ENCODE measurements at regions not wholly inside any gene's neighbourhood (a gene's known extent, or its start where the extent isn't known, plus 50 kb on each side); places are given as distances from the start of the nearest gene placed in this dataset.
A peak's percentile ranks its signal among the peaks of the same experiment; 100 is the strongest.

DNA sequence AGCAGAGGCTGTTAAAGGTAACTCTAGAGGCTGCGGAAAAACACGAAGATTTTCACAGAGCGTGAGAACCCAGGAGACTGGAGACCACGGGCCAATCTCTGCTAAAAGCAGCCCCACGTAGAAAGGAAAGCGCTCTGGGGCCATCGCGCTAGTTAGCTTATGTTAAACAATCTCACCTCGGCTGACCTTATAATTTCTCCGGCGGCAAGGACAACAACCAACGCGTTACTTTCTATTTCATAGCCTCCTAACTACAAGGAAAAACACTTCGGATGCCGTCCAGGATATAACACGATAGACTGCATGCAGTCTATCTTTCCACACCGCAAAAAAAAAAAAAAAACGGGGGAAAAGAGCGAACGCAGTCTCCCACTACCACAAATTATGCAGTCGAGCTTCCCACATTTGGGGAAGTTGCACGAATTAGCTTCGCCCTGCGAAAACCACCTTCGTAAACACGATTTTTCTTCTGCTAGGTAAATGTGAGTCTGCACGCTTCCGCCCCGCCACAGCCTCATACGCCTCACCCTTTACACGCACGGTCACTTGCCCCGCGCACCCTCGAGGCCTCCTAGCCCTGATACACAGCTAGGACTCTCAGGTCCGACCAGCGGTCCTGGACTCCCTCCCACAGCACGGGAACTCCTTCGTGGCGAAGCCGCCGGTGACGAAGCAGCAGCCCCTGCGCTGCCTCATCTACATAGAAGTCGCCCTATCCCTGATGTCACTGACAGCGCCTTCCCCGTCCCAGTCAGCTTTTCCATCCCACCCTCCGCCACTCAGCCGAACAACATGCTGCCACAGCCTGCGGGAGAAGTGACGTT, 87.8 kb downstream of the PRKAB2 start (continued):
- TF ChIP-seq, protein P1, sequence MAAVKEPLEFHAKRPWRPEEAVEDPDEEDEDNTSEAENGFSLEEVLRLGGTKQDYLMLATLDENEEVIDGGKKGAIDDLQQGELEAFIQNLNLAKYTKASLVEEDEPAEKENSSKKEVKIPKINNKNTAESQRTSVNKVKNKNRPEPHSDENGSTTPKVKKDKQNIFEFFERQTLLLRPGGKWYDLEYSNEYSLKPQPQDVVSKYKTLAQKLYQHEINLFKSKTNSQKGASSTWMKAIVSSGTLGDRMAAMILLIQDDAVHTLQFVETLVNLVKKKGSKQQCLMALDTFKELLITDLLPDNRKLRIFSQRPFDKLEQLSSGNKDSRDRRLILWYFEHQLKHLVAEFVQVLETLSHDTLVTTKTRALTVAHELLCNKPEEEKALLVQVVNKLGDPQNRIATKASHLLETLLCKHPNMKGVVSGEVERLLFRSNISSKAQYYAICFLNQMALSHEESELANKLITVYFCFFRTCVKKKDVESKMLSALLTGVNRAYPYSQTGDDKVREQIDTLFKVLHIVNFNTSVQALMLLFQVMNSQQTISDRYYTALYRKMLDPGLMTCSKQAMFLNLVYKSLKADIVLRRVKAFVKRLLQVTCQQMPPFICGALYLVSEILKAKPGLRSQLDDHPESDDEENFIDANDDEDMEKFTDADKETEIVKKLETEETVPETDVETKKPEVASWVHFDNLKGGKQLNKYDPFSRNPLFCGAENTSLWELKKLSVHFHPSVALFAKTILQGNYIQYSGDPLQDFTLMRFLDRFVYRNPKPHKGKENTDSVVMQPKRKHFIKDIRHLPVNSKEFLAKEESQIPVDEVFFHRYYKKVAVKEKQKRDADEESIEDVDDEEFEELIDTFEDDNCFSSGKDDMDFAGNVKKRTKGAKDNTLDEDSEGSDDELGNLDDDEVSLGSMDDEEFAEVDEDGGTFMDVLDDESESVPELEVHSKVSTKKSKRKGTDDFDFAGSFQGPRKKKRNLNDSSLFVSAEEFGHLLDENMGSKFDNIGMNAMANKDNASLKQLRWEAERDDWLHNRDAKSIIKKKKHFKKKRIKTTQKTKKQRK (IDR thresholded peaks at IDR 0.05; ENCODE audit: borderline replicate concordance, low read depth, low read length), result peak; percentile 35; the same call in 1 of the 2 replicates
- TF ChIP-seq, protein P2, sequence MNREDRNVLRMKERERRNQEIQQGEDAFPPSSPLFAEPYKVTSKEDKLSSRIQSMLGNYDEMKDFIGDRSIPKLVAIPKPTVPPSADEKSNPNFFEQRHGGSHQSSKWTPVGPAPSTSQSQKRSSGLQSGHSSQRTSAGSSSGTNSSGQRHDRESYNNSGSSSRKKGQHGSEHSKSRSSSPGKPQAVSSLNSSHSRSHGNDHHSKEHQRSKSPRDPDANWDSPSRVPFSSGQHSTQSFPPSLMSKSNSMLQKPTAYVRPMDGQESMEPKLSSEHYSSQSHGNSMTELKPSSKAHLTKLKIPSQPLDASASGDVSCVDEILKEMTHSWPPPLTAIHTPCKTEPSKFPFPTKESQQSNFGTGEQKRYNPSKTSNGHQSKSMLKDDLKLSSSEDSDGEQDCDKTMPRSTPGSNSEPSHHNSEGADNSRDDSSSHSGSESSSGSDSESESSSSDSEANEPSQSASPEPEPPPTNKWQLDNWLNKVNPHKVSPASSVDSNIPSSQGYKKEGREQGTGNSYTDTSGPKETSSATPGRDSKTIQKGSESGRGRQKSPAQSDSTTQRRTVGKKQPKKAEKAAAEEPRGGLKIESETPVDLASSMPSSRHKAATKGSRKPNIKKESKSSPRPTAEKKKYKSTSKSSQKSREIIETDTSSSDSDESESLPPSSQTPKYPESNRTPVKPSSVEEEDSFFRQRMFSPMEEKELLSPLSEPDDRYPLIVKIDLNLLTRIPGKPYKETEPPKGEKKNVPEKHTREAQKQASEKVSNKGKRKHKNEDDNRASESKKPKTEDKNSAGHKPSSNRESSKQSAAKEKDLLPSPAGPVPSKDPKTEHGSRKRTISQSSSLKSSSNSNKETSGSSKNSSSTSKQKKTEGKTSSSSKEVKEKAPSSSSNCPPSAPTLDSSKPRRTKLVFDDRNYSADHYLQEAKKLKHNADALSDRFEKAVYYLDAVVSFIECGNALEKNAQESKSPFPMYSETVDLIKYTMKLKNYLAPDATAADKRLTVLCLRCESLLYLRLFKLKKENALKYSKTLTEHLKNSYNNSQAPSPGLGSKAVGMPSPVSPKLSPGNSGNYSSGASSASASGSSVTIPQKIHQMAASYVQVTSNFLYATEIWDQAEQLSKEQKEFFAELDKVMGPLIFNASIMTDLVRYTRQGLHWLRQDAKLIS (CRISPR knock-in tag; IDR thresholded peaks at IDR 0.05), result peak; percentile 98
- TF ChIP-seq NR2C2 (CRISPR knock-in tag; IDR thresholded peaks at IDR 0.05) (no peak), NR2C2 (tag; IDR thresholded peaks at IDR 0.05) (peak; percentile 69; the same call in 1 of the 2 replicates), KDM5B (IDR thresholded peaks at IDR 0.05; ENCODE audit: insufficient replicate concordance, low read depth, low read length) (peak; percentile 99), ARNT (IDR thresholded peaks at IDR 0.05) (peak; percentile 96), ZNF239 (CRISPR knock-in tag; IDR thresholded peaks at IDR 0.05) (no peak; the same call in 1 of the 2 replicates)
- TF ChIP-seq, protein P3, sequence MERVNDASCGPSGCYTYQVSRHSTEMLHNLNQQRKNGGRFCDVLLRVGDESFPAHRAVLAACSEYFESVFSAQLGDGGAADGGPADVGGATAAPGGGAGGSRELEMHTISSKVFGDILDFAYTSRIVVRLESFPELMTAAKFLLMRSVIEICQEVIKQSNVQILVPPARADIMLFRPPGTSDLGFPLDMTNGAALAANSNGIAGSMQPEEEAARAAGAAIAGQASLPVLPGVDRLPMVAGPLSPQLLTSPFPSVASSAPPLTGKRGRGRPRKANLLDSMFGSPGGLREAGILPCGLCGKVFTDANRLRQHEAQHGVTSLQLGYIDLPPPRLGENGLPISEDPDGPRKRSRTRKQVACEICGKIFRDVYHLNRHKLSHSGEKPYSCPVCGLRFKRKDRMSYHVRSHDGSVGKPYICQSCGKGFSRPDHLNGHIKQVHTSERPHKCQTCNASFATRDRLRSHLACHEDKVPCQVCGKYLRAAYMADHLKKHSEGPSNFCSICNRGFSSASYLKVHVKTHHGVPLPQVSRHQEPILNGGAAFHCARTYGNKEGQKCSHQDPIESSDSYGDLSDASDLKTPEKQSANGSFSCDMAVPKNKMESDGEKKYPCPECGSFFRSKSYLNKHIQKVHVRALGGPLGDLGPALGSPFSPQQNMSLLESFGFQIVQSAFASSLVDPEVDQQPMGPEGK (CRISPR knock-in tag; IDR thresholded peaks at IDR 0.05; ENCODE audit: borderline replicate concordance), result 0 out of 2 replicates have a peak, but pooled peaks have one; percentile 48
- TF ChIP-seq, protein P4, sequence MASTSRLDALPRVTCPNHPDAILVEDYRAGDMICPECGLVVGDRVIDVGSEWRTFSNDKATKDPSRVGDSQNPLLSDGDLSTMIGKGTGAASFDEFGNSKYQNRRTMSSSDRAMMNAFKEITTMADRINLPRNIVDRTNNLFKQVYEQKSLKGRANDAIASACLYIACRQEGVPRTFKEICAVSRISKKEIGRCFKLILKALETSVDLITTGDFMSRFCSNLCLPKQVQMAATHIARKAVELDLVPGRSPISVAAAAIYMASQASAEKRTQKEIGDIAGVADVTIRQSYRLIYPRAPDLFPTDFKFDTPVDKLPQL (IDR thresholded peaks at IDR 0.05; ENCODE audit: extremely low read depth, insufficient read length), result peak; percentile 100
- TF ChIP-seq, protein P5, sequence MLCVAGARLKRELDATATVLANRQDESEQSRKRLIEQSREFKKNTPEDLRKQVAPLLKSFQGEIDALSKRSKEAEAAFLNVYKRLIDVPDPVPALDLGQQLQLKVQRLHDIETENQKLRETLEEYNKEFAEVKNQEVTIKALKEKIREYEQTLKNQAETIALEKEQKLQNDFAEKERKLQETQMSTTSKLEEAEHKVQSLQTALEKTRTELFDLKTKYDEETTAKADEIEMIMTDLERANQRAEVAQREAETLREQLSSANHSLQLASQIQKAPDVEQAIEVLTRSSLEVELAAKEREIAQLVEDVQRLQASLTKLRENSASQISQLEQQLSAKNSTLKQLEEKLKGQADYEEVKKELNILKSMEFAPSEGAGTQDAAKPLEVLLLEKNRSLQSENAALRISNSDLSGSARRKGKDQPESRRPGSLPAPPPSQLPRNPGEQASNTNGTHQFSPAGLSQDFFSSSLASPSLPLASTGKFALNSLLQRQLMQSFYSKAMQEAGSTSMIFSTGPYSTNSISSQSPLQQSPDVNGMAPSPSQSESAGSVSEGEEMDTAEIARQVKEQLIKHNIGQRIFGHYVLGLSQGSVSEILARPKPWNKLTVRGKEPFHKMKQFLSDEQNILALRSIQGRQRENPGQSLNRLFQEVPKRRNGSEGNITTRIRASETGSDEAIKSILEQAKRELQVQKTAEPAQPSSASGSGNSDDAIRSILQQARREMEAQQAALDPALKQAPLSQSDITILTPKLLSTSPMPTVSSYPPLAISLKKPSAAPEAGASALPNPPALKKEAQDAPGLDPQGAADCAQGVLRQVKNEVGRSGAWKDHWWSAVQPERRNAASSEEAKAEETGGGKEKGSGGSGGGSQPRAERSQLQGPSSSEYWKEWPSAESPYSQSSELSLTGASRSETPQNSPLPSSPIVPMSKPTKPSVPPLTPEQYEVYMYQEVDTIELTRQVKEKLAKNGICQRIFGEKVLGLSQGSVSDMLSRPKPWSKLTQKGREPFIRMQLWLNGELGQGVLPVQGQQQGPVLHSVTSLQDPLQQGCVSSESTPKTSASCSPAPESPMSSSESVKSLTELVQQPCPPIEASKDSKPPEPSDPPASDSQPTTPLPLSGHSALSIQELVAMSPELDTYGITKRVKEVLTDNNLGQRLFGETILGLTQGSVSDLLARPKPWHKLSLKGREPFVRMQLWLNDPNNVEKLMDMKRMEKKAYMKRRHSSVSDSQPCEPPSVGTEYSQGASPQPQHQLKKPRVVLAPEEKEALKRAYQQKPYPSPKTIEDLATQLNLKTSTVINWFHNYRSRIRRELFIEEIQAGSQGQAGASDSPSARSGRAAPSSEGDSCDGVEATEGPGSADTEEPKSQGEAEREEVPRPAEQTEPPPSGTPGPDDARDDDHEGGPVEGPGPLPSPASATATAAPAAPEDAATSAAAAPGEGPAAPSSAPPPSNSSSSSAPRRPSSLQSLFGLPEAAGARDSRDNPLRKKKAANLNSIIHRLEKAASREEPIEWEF (CRISPR knock-in tag; IDR thresholded peaks at IDR 0.05), result no peak

Measured in K562 (cell line).